ENCODE measurements at regions not wholly inside any gene's neighbourhood (a gene's known extent, or its start where the extent isn't known, plus 50 kb on each side); places are given as distances from the start of the nearest gene placed in this dataset.

- TF ChIP-seq CTCF (IDR thresholded peaks at IDR 0.05) (no peak), POLR2A (IDR thresholded peaks at IDR 0.05; ENCODE audit: low read depth) (no peak)
Measured at GRCh38 chr10:123538401-123539320, 127.5 kb upstream of the GPR26 start.
